IPS-20b (cell line): ENCODE measurements at regions not wholly inside any gene's neighbourhood (a gene's known extent, or its start where the extent isn't known, plus 50 kb on each side); places are given as distances from the start of the nearest gene placed in this dataset.

ENCODE experiments used
- H3K27ac ChIP-seq: one replicate; pipeline ENCODE4 v1.5.1; 2013; ENCODE audit warnings: low read length
- H3K27me3 ChIP-seq: 2 replicates; pipeline ENCODE4 v1.6.1; 2013; ENCODE audit warnings: mild to moderate bottlenecking, low read length, inconsistent platforms; ENCODE audit not compliant: insufficient read depth
- H3K36me3 ChIP-seq: 2 replicates; pipeline ENCODE4 v1.6.1; 2013; ENCODE audit warnings: low read depth, mild to moderate bottlenecking, inconsistent platforms, low read length, moderate library complexity; ENCODE audit not compliant: insufficient read depth
- H3K4me1 ChIP-seq: 2 replicates; pipeline ENCODE4 v1.6.1; 2013; ENCODE audit warnings: mild to moderate bottlenecking, control low read depth, inconsistent platforms, low read length, moderate library complexity; ENCODE audit not compliant: insufficient read depth
- H3K4me3 ChIP-seq: 2 replicates; pipeline ENCODE4 v1.5.1; 2013; ENCODE audit warnings: mild to moderate bottlenecking, low read length, inconsistent platforms
- H3K9ac ChIP-seq: 2 replicates; pipeline ENCODE4 v1.6.1; 2013; ENCODE audit warnings: low read depth, mild to moderate bottlenecking, inconsistent platforms, low read length, moderate library complexity
- H3K9me3 ChIP-seq: 2 replicates; pipeline ENCODE4 v1.6.1; 2013; ENCODE audit warnings: mild to moderate bottlenecking, low read depth, low read length, inconsistent platforms; ENCODE audit not compliant: insufficient read depth

DNA sequence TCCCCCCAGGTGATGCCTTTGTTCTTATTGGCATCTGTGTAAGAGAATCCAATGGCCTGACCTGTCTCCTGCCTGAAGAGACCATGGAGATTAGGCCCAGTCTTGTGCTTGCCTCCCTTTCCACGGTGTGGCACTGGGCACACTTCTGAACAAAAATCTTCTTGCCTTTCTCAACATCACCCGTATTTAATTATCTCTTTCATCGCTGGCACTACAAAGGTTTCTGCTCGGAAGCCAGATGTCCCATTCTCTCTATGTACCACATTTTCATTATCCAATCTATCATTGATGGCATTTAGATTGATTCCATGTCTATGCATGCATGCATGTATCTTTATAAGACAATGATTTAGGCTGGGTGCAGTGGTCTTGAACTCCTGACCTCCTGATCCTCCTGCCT lies 74.3 kb downstream of the SLC25A15 start:
- Histone ChIP-seq H3K27ac (no peak overlapping the region), H3K4me3 (no peak overlapping the region), H3K27me3 (no peaks in the 10 kb centered on the region)

DNA sequence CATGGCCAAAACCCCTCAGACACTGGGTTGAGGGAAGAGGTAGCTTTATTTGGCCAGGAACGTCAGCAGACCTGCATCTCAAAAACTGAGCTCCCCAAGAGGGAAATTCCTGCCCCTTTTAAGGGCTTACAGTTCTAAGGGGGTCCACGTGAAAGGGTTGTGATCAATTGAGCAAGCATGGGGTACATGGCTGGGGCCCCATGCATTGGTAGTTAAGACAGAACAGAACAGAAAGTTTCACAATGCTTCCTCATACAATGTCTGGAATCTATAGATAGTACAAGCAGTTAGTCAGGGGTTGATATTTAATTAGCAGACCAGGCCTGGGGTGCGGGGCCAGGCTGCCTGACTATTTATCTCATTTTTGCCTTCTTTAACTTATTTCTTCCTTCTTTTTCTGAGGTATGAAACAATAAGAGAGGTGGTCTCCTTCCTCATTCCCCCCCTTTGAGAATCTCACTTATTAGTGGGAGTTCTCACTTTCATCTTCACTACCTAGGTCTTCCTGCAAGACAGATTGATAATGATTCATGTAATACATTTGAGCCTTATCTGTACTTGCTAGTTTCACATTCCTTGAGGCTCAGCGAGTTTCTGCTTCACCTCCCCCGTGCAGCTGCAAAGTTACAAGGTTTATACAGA lies 84.8 kb downstream of the SLC25A15 start:
- Histone ChIP-seq H3K27me3 (no peaks in the 10 kb centered on the region), H3K27ac (no peak overlapping the region), H3K9me3 (peaks cover 57% of the 10 kb centered on the region), H3K9ac (no peak overlapping the region), H3K4me3 (no peak overlapping the region), H3K36me3 (peaks cover 13% of the 10 kb centered on the region; the same call in 1 of the 2 replicates), H3K4me1 (no peaks in the 10 kb centered on the region)

More for the DNA sequence above, 74.3 kb downstream of the SLC25A15 start:
- no peaks in the 10 kb centered on the region for H3K4me1 ChIP-seq
- H3K36me3 ChIP-seq: no peaks in the 10 kb centered on the region
- H3K9me3 ChIP-seq: no peaks in the 10 kb centered on the region
- no peak overlapping the region for H3K9ac ChIP-seq

DNA sequence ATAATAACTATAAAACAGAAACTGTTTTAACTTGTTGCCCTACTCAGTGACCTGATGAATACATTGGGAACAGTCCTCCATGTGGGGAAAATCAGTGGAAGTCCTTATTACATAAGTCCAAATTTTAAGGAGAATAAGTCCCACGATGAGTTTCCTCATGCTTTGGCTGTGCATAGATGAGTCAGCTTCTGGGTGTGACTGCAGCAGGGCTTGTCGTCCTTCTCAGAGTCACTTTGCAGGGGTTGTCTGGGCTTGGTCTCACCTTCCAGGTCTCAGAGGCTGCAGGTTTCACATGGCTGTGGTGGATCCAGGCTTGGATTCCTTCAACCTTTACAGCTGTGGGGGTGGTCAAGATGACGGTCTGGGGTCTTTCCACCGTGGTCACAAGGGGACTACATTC lies 85.6 kb downstream of the SLC25A15 start:
- Histone ChIP-seq H3K36me3 (peaks cover 13% of the 10 kb centered on the region; the same call in 1 of the 2 replicates), H3K4me3 (no peak overlapping the region), H3K9ac (no peak overlapping the region), H3K27me3 (no peaks in the 10 kb centered on the region), H3K4me1 (no peaks in the 10 kb centered on the region), H3K27ac (no peak overlapping the region), H3K9me3 (peaks cover 63% of the 10 kb centered on the region)

DNA sequence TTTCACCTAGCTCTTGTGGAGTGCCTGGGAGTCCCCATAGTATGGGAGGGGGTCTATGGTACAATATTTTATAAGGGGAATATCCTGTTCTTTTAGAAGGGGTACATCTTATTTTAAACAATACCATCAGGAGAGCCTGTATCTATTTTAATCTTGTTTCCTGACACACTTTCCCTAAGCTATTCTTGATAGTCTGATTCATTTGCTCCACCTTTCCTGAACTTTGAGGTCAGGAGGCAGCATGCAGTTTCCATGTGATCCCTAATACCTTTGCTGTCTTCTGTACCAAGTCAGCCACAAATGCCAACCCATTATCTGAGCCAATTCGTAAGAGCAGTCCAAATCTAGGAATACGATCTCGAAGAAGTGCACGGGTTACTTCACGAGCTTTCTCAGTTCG lies 86.2 kb downstream of the SLC25A15 start:
- no peaks in the 10 kb centered on the region for H3K4me1 ChIP-seq
- peaks cover 65% of the 10 kb centered on the region for H3K9me3 ChIP-seq
- peaks cover 15% of the 10 kb centered on the region; the same call in 1 of the 2 replicates for H3K36me3 ChIP-seq
- H3K27ac ChIP-seq: no peak overlapping the region
- H3K9ac ChIP-seq: no peak overlapping the region
- H3K4me3 ChIP-seq: no peak overlapping the region
- H3K27me3 ChIP-seq: no peaks in the 10 kb centered on the region

DNA sequence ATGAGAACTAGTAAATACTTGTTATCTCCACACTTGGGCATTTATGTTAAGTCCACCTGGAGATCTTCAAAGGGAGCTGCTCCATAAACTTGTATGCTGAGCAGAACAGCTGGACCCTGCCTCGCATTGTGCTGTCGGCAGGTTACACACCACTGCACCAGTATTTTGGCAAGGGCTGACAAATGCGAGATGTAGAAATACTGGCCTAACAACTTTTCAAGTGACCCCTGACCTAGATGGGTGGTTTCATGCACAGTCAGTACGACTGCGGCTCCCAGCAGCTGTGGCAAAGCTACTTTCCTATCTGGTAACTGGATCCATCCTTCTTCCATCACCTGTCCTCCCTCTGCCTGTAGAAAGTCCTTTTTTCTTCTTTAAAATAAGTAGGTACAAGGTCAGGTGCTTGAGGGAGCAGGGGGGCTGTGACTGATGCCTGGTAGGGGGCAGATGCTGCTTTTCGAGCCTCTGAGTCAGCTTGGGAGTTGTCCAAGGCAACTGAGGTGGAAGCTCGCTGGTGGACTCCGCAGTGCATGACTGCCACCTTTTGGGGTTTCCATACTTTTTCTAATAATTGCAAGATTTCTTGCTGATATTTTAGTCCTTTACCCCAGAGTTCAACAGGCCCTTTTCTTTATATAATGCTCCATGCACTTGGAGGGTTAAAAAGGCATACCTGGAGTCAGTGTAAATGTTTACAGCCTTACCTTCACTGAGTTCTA lies 86.8 kb downstream of the SLC25A15 start:
- Histone ChIP-seq H3K36me3 (peaks cover 15% of the 10 kb centered on the region; the same call in 1 of the 2 replicates), H3K4me1 (no peaks in the 10 kb centered on the region), H3K9ac (no peak overlapping the region), H3K27me3 (no peaks in the 10 kb centered on the region), H3K27ac (no peak overlapping the region), H3K4me3 (no peak overlapping the region), H3K9me3 (peaks cover 65% of the 10 kb centered on the region)

DNA sequence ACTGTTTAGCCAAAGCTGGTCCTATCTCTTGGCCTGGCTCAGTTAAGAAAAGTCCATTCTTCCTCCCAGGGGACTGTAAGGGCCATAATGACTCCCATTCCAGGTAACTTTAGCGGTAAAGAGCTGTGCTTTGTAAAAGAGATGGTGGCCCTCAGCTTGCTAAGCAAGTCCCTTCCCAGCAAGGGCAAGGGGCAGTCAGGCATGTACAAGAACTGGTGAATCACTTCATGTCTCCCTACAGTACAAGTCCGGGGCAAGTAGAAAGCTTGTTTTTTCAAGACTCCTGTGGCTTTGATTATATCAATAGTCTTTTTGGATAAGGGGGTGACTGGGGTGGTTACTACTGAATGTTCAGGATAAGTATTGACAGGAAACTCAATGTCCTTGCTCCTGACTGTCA lies 88.9 kb downstream of the SLC25A15 start:
- no peaks in the 10 kb centered on the region for H3K27me3 ChIP-seq
- H3K9me3 ChIP-seq: peaks cover 54% of the 10 kb centered on the region
- no peak overlapping the region for H3K27ac ChIP-seq
- no peaks in the 10 kb centered on the region for H3K4me1 ChIP-seq
- no peak overlapping the region for H3K4me3 ChIP-seq
- H3K36me3 ChIP-seq: peaks cover 15% of the 10 kb centered on the region; the same call in 1 of the 2 replicates
- no peak overlapping the region for H3K9ac ChIP-seq

DNA sequence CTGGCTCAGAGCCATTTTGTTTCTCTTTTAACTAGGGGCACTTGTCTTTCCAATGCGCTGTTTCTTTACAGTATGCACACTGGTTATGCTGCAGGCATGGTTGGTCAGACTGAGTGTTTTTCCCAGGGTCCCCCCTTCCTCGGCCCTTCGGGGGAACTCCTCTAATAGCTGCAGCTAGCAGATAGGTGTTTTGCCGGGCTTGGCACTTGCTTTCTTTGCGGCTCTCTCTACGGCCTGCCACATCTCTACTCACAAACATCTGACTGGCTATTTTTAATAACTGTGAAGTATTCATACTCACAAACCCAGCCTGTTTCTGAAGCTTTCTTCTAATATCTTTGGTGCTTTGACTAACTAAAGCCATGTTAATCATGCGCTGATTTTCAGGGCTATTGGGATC lies 89.4 kb downstream of the SLC25A15 start:
- Histone ChIP-seq H3K9ac (no peak overlapping the region), H3K4me1 (no peaks in the 10 kb centered on the region), H3K27me3 (no peaks in the 10 kb centered on the region), H3K36me3 (peaks cover 15% of the 10 kb centered on the region; the same call in 1 of the 2 replicates), H3K4me3 (no peak overlapping the region), H3K9me3 (peaks cover 49% of the 10 kb centered on the region), H3K27ac (no peak overlapping the region)
